SJCRH30 (cell line): ENCODE measurements at regions not wholly inside any gene's neighbourhood (a gene's known extent, or its start where the extent isn't known, plus 50 kb on each side); places are given as distances from the start of the nearest gene placed in this dataset.

Experiments used
- DNase-seq, 2 experiments: peaks; one replicate each; pipeline ENCODE4 v3.0.0-alpha.2; 2015 to 2020
- H3K27ac ChIP-seq: fragments of 250-450 bp; sonication (Bioruptor Pico); 2 replicates; pipeline ENCODE4 v1.5.1; 2020; ENCODE audit warnings: mild to moderate bottlenecking, moderate library complexity
- H3K27me3 ChIP-seq: fragments of 250-450 bp; sonication (Bioruptor Pico); 2 replicates; pipeline ENCODE4 v1.5.1; 2020; ENCODE audit warnings: mild to moderate bottlenecking, moderate library complexity
- H3K36me3 ChIP-seq: fragments of 250-450 bp; sonication (Bioruptor Pico); 2 replicates; pipeline ENCODE4 v1.5.1; 2020; ENCODE audit warnings: mild to moderate bottlenecking, moderate library complexity
- H3K4me1 ChIP-seq: fragments of 250-450 bp; sonication (Bioruptor Pico); 2 replicates; pipeline ENCODE4 v1.5.1; 2020; ENCODE audit warnings: mild to moderate bottlenecking, moderate library complexity
- H3K4me3 ChIP-seq: fragments of 250-450 bp; sonication (Bioruptor Pico); 2 replicates; pipeline ENCODE4 v1.5.1; 2020; ENCODE audit warnings: mild to moderate bottlenecking, moderate library complexity
- H3K9me3 ChIP-seq: fragments of 250-450 bp; sonication (Bioruptor Pico); replicated peaks from 2 replicates; pipeline ENCODE4 v1.5.1; 2020; ENCODE audit warnings: mild to moderate bottlenecking, moderate library complexity

DNA sequence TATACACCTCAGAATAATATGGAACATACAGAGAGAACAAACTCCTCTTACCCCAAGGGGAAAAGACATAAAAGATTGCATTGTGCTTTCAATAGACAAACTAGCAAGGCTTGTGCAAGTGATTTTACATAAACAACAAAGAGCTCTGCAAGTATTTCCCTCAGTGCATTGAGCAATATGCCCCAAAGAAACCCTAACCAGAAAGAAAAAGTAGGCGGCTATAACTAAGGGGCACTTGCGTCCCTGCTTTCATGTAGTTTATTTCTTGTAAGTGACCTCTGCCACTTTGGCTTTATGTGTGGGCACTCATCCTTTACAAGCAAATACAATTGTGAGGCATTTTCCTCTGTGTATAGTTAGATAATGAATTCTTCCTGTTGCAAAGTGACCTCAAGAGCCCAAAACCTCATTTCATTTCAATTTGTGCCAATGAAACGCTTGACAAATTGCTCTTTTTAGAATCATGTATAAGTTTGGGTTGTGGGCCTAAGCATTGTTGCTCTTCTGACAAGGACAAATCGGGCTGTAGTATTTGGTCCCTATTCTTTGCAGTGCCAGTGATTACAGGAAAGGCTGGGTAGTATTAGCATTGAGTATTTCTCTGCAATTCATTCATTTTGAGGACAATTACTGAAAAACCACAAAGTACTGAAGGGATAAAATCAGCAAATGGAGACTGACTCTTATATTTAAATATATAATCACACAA is 282.2 kb downstream of the DTWD2 start:
- Histone ChIP-seq H3K4me1 (no peaks in the 10 kb centered on the region), H3K27ac (no peak overlapping the region), H3K4me3 (no peak overlapping the region), H3K36me3 (no peaks in the 10 kb centered on the region), H3K9me3 (peaks cover 5% of the 10 kb centered on the region; the same call in 1 of the 2 replicates), H3K27me3 (no peaks in the 10 kb centered on the region)
- DNase-seq = no peak

DNA sequence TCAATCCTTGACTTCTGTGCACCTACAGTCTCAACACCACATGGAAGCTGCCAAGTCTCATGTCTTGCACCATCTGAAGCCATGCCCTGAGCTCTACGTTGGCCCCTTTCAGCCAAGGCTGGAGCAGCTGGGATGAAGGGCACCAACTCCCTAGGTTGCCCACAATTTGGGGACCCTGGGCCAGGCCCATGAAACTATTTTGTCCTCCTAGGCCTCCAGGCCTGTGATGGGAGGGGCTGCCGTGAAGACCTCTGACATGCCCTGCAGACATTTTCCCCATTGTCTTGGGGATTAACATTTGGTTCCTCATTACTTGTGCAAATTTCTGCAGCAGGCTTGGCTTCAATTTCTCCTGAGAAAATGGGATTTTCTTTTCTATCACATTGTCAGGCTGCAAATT is 285.1 kb downstream of the DTWD2 start:
- Histone ChIP-seq H3K4me3 (no peak overlapping the region), H3K36me3 (no peaks in the 10 kb centered on the region), H3K27me3 (no peaks in the 10 kb centered on the region), H3K4me1 (no peaks in the 10 kb centered on the region), H3K27ac (no peak overlapping the region), H3K9me3 (0 out of 2 replicates have a peak, but pooled peaks cover 5% of the 10 kb centered on the region)
- no peak for DNase-seq

DNA sequence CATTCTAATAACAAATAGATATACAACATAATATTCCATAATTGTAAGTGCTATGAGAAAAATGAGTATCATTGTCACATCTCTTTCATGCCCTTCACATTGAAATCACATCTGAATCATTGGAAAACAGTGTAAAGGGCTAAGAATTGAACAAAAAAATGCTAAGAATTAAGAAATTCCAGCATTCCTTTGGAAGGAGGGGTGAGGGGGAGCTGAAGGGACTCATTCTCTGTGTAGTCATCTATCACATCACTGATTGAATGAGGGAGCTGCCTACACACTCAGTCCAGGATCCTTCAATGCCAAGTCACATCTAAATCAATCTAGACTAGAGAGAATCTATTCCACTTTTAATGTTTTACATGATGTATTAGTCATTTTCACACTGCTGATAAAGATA is 286.6 kb downstream of the DTWD2 start:
- Histone ChIP-seq H3K4me3 (no peak overlapping the region), H3K9me3 (0 out of 2 replicates have a peak, but pooled peaks cover 5% of the 10 kb centered on the region), H3K27ac (no peak overlapping the region), H3K36me3 (no peaks in the 10 kb centered on the region), H3K4me1 (no peaks in the 10 kb centered on the region), H3K27me3 (no peaks in the 10 kb centered on the region)
- no peak for DNase-seq

DNA sequence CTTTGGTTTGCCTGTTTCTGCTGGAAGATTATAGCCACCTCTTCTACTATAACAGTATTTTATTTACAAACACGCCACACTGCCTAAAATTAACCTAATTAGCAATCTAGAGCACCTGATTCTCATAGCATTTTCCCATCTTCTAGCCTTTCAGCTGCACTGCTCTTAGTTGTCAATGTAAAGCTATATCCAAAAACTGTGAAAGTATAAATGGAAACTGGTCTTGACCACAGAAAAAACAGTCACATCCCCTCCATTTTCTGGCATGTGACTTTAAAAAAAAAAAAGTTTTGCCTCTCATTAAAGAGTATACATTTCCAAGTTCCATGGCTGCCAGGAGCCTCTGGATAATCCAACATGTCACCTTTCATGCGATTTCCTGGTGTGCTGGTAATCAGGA is 287.8 kb downstream of the DTWD2 start:
- no peaks in the 10 kb centered on the region for H3K4me1 ChIP-seq
- H3K36me3 ChIP-seq = no peaks in the 10 kb centered on the region
- no peak overlapping the region for H3K27ac ChIP-seq
- no peak overlapping the region for H3K4me3 ChIP-seq
- no peak for DNase-seq
- no peaks in the 10 kb centered on the region for H3K27me3 ChIP-seq
- H3K9me3 ChIP-seq = 0 out of 2 replicates have a peak, but pooled peaks cover 5% of the 10 kb centered on the region

DNA sequence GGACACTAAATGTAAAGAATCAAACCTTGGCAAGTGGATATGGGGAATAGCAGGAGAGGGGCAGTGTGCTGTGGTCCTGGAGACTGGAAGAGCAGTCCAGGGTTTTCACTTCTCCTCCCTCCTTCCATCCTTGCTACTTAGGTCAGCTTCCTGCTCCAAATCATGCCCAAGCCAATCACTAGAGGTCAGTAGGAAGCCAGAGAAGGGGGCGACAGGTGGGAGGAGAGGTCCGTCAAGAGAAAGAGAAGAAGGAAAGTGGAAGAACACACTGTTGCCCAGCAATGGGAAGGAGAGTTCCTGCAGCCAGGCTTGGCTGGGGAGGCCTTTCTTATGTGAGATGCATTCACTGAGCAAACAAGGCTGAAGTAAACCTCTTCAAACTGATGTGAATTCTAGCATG is 289.6 kb downstream of the DTWD2 start:
- H3K9me3 ChIP-seq = 0 out of 2 replicates have a peak, but pooled peaks cover 5% of the 10 kb centered on the region
- no peaks in the 10 kb centered on the region for H3K36me3 ChIP-seq
- DNase-seq = peak; percentile 34 to 54
- no peaks in the 10 kb centered on the region for H3K27me3 ChIP-seq
- no peak overlapping the region for H3K27ac ChIP-seq
- no peak overlapping the region for H3K4me3 ChIP-seq
- peaks cover 2% of the 10 kb centered on the region; the same call in 1 of the 2 replicates for H3K4me1 ChIP-seq

DNA sequence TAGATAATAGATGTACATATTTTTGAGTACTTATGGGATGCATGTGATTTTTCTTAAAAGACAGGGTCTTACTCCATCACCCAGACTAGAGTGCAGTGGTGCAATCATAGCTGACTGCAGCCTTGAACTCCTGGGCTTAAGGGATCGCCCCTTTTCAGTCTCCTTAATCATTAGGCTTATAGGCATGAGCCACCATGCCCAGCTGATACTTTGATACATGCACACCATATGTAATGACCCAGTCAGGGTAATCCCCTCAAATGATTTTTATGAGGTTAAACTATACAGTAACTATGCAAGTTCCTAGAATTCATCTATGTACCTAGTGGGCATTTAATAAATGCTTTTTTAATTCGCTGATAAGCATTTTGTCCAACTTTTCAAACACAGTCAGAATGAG is 292.3 kb downstream of the DTWD2 start:
- peaks cover 22% of the 10 kb centered on the region for H3K4me1 ChIP-seq
- H3K27me3 ChIP-seq = no peaks in the 10 kb centered on the region
- DNase-seq = no peak
- no peaks in the 10 kb centered on the region for H3K36me3 ChIP-seq
- H3K9me3 ChIP-seq = no peaks in the 10 kb centered on the region
- no peak overlapping the region for H3K27ac ChIP-seq
- no peak overlapping the region for H3K4me3 ChIP-seq

DNA sequence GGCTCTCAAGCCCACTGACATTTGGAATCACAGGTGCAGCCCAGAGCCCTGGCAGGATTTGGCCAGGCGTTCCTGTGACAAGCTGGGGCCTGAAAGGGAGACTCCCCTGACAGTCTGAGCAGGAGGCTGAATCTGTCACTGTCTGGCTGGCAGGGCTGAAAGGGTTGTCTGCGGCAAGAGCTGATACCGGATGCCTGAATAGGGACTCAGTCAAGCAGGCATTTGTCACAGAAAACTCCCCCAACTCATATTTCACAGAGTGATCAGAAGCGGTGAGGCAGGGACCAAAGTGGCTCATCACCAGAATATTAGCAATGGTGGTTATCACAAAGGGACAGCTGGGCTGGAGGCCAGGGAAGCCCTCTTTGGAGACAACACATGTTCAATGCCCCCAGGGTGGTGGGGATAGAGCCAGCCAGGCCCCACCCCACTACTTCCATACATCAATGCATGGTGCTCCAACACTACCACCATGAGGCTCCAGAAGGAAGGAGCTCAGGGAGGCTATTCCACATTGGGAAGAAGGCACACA is 295.5 kb downstream of the DTWD2 start:
- Histone ChIP-seq H3K36me3 (no peaks in the 10 kb centered on the region), H3K4me1 (peaks cover 28% of the 10 kb centered on the region), H3K9me3 (no peaks in the 10 kb centered on the region), H3K4me3 (no peak overlapping the region), H3K27ac (peak overlapping the region; percentile 63), H3K27me3 (no peaks in the 10 kb centered on the region)
- DNase-seq = peak; percentile 98 to 99

DNA sequence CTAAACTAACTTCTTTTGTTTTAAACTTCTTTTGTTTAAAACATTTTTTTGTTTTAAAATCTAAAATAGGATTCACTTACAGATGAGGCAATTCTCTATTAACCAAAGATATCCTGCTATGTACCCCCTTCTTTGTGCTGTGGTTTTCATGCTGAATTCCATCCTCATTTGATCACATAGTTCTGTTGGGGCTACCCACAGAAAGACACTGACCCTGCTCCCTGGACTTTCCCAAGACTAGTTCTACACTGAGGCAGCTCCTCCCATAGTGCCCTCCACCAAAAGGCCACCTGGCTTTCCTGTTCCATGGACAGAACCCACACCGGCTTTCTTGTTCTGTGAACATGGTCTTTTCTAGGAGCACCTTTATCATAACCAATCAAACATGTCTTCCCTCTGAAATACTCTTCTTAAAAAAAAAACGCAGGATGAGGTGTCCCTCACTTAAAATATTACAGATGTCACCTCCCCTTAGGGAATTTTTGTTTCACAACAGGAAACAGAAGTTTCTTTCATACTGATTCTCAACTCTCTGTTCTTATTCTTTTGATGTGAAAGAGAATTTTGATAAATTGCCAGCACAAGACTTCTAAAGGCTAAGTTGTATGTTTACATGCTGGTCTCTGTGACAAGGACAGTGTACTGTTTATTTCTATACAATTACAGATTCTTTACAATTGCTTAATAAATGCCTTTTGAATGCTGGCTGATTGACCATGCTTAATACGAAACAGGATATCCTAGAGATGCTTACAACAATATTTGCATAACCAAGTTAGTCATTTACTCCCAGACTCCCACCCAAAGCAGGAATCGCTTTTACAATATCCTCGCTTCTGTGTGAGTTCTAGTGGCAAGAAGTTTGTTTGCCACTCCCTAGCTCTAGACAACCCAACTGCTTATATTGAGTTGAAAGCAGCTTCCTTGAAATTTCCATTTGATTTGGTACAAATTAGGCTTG is 300.4 kb downstream of the DTWD2 start:
- peak; percentile 45 to 54 for DNase-seq
- Histone ChIP-seq H3K36me3 (no peaks in the 10 kb centered on the region), H3K27me3 (no peaks in the 10 kb centered on the region), H3K4me3 (no peak overlapping the region), H3K9me3 (no peaks in the 10 kb centered on the region), H3K4me1 (peaks cover 28% of the 10 kb centered on the region), H3K27ac (peak overlapping the region; percentile 57)

DNA sequence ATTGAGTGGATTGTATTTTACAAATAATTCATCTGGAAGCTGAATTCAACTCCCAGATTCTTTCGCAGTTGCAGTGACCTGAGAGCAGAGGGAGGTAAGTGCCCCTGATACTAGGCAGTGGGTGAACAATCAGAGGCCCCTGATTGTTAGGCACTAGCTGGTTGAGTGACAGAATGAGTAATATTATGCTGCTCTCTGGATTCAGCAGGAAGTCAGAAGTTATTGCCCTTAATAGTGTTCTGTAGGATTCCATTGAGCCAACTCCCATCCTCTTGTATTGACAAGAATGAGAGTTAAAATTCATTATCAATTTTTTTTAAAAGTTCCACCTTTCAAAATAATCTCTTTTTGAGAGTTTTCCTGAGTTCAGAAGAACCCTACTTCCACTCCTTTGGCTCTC is 301.2 kb downstream of the DTWD2 start:
- peak overlapping the region; percentile 57 for H3K27ac ChIP-seq

GRCh38 chr5:118681655-118682054 is 306.7 kb downstream of the DTWD2 start:
- H3K4me3 ChIP-seq = no peak overlapping the region
- no peaks in the 10 kb centered on the region for H3K9me3 ChIP-seq
- no peaks in the 10 kb centered on the region for H3K36me3 ChIP-seq
- H3K27ac ChIP-seq = no peak overlapping the region
- no peaks in the 10 kb centered on the region for H3K4me1 ChIP-seq
- H3K27me3 ChIP-seq = no peaks in the 10 kb centered on the region
- no peak for DNase-seq

More for the DNA sequence above, 301.2 kb downstream of the DTWD2 start:
- no peak for DNase-seq
- Histone ChIP-seq H3K4me1 (peaks cover 23% of the 10 kb centered on the region), H3K27me3 (no peaks in the 10 kb centered on the region), H3K4me3 (no peak overlapping the region), H3K36me3 (no peaks in the 10 kb centered on the region), H3K9me3 (no peaks in the 10 kb centered on the region)

- H3K27ac ChIP-seq = no peak overlapping the region
- no peak for DNase-seq
- no peaks in the 10 kb centered on the region for H3K27me3 ChIP-seq
- H3K4me1 ChIP-seq = no peaks in the 10 kb centered on the region
- H3K36me3 ChIP-seq = no peaks in the 10 kb centered on the region
- no peaks in the 10 kb centered on the region for H3K9me3 ChIP-seq
- no peak overlapping the region for H3K4me3 ChIP-seq
These were observed 308.9 kb downstream of the DTWD2 start for GRCh38 chr5:118679264-118679940.

- H3K4me1 ChIP-seq = no peaks in the 10 kb centered on the region
- no peak for DNase-seq
- H3K36me3 ChIP-seq = no peaks in the 10 kb centered on the region
- H3K4me3 ChIP-seq = no peak overlapping the region
- no peaks in the 10 kb centered on the region for H3K27me3 ChIP-seq
- no peak overlapping the region for H3K27ac ChIP-seq
- H3K9me3 ChIP-seq = no peaks in the 10 kb centered on the region
These were observed 309.6 kb downstream of the DTWD2 start for GRCh38 chr5:118678746-118679145.

- no peaks in the 10 kb centered on the region for H3K36me3 ChIP-seq
- H3K27me3 ChIP-seq = no peaks in the 10 kb centered on the region
These were observed 313.1 kb downstream of the DTWD2 start for GRCh38 chr5:118675247-118675646.

DNA sequence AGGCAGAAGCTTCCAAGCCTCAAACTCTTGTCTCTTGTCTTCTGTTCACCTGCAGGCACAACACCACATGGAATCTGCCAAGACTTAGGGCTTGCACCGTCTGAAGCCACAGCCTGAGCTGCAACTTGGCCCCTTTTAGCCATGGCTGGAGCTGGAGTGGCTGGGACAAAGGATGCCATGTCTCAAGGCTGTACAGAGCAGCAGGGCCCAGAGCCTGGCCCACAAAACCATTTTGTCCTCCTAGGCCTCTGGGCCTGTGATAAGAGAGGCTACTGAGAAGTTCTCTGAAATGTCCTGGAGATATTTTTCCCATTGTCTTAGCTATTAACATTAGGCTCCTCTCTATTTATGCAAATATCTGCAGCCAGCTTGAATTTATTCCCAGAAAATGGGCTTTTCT is 330.8 kb downstream of the DTWD2 start:
- no peaks in the 10 kb centered on the region for H3K4me1 ChIP-seq
- H3K9me3 ChIP-seq = no peaks in the 10 kb centered on the region; the same call in 1 of the 2 replicates
- H3K27me3 ChIP-seq = no peaks in the 10 kb centered on the region
- no peak overlapping the region for H3K4me3 ChIP-seq
- DNase-seq = no peak
- no peaks in the 10 kb centered on the region for H3K36me3 ChIP-seq
- no peak overlapping the region for H3K27ac ChIP-seq

More at GRCh38 chr5:118675247-118675646, 313.1 kb downstream of the DTWD2 start:
- H3K27ac ChIP-seq = no peak overlapping the region
- H3K4me3 ChIP-seq = no peak overlapping the region
- H3K9me3 ChIP-seq = no peaks in the 10 kb centered on the region
- DNase-seq = no peak
- no peaks in the 10 kb centered on the region for H3K4me1 ChIP-seq
